Myocyte (in vitro differentiated cells): ENCODE measurements at regions not wholly inside any gene's neighbourhood (a gene's known extent, or its start where the extent isn't known, plus 50 kb on each side); places are given as distances from the start of the nearest gene placed in this dataset.

ENCODE experiments used
- DNase-seq: peaks from one replicate; pipeline ENCODE4 v3.0.0-alpha.2; 2012; ENCODE audit warnings: low read depth

DNA sequence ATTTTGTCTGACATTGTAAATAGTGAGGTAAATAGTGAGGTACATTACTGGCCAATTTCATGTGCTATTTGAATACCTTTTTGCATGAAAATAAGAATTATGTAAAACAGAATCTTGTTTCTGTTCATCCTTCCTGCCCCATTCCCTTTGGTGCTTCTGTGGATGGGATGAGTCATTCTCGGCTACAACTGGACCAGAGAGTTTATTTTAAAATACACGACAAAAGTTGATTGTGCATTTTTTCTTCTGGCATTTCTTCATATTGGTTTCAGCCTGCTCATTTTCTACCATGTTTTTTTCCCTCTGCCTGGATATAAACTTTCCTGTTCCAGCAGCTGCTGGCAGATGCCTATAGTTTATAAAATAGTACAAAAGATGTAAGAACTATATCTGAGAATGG is 107.5 kb downstream of the CYSLTR2 start:
- no peak for DNase-seq

DNA sequence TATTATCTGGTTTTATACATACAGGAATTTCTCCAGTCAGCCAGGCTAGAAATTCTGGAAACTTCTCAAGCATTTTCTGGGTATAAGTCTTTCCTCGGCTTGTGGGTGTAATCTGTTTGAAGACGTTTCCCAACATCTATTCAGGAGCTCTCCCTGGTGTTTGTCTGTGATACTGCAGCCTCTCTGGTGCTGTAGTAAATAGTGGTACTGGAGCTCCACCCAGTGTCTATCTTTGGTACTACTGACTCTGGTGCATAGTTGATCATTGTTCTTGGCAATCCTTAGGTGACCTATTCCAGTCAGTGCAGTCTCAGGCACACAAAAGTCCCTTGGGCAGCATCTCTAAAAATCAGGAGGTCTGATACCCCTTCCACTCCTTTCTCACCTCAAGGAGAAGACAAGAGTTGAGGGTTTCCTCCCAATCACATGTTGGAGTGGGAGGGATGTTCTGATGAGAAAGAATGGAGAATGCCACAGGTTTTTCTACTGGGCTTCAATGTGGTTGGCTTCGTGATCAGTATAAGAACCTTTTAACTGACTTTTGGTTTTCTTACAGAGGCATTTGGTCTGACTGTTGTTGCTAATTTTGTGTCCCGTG is 115.5 kb downstream of the CYSLTR2 start:
- DNase-seq, result peak; percentile 89

- no peak for DNase-seq
These were observed 116.6 kb downstream of the CYSLTR2 start for GRCh38 chr13:48770372-48770771.

GRCh38 chr13:48772908-48773307 is 119.2 kb downstream of the CYSLTR2 start:
- DNase-seq, result no peak

GRCh38 chr13:48773531-48774275 is 120.0 kb downstream of the CYSLTR2 start:
- DNase-seq, result no peak

- DNase-seq, result no peak
These were observed 121.6 kb downstream of the CYSLTR2 start for GRCh38 chr13:48775285-48775684.

GRCh38 chr13:48775804-48776203 is 122.1 kb downstream of the CYSLTR2 start:
- peak; percentile 97 for DNase-seq

DNA sequence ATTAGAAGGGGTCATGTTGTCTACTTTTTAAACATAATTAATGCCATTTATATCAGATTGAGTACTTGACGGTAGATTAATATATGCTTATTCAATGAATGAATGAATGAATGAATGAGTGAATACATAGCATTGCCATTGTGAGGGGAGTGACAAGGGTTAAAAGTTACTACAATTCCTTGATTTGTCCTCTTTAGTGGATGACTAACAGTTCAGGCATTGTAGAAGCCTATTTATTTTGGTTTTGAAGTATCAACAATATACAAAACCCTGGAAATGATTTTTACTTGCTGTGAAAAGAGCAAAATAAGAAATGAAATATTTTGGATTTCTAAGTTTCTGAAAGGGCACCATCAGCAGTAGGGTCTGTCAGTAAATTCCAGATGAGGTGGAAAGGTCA is 122.7 kb downstream of the CYSLTR2 start:
- no peak for DNase-seq

GRCh38 chr13:48778610-48779009 is 124.9 kb downstream of the CYSLTR2 start:
- DNase-seq, result no peak

DNA sequence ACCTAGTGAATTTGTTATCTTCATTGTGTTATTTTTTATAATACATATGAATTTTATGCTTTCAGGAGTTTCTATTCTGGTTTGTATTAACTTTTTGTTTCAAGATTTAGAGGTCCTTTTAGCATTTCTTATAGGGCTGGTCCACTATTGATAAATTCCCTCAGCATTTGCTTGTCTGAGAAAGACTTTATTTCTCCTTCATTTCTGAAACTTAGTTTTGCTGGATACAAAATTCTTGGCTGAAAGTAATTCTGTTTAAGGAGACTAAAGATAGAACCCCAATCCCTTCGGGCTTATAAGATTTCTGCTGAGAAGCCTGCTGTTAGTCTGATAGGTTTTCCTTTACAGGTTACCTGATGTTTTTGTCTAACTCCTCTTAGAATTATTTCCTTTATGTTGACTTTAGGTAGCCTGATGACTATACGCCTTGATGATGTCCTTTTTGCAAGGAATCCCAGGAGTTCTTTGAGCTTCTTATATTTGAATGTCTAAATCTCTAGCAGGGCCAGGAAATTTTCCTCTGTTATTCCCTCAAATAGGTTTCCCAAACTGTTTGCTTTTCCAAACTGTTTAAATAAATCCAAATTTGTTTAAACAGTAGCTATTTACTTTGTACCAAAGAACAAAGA is 127.1 kb downstream of the CYSLTR2 start:
- no peak for DNase-seq

- no peak for DNase-seq
These were observed 128.7 kb downstream of the CYSLTR2 start for GRCh38 chr13:48782429-48782840.

DNA sequence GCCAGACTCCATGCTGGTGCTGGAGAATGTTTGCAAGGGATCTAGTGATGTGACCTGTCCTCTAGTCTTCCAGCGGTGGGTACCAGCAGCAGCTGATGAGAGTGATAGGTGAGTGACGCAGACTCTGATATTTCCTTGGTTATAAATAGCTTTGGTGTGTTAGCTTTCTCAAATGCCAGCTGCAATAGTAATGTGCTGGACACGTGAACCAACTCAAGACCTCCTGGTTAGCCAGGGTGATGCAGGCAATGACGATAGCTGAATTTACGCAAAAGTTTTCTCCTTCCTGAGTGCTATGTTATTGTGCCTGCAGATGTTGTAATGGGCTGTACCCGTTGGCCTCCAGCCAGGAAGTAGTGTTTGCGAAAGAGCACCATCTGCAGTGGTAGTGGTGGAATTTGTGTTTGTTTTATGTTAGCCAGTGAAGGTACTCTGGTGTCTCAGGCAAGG is 129.5 kb downstream of the CYSLTR2 start:
- peak; percentile 86 for DNase-seq

DNA sequence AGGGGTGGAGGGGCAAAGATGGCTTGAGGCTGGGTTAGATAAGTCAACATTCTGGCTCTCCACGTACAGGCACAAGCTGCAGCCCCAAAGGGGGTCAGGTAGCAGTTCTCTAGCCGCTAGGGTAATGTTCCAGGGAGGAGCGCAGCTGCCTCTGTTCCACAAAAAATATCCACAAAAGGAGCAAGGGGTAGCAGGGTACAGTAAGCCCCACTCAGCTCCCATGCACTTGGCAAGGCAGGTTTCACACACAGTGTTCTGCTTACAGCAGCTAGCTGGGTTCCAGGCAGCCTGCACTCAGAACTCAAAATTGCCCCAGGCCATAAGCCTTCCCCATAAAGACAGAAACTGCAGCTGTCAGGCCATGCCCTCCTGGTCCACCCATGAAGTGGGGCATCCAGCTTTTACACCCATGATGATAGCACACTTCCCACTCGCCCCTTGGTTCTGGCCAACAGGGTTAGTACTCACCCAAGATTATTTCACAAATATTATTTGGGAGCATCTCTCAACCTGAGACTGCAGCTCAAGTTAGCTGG is 130.0 kb downstream of the CYSLTR2 start:
- no peak for DNase-seq

GRCh38 chr13:48784916-48785548 is 131.3 kb downstream of the CYSLTR2 start:
- DNase-seq, result peak; percentile 34

DNA sequence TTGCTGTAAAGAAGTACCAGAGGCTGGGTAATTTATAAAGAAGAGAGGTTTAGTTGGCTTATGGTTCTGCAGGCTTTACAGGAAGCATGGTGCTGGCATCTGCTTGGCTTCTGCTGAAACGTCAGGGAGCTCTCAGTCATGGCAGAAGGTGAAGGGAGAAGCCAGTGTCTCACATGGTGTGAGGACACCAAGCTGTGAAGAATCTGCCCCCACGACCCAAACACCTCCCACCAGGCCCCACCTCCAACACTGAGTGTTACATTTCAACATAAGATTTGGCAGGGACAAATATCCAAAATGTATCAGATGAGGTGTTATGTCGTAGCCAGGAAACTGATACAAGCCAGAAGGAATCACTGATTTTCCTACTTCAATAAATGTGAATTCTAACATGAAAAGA is 136.5 kb downstream of the CYSLTR2 start:
- no peak for DNase-seq

DNA sequence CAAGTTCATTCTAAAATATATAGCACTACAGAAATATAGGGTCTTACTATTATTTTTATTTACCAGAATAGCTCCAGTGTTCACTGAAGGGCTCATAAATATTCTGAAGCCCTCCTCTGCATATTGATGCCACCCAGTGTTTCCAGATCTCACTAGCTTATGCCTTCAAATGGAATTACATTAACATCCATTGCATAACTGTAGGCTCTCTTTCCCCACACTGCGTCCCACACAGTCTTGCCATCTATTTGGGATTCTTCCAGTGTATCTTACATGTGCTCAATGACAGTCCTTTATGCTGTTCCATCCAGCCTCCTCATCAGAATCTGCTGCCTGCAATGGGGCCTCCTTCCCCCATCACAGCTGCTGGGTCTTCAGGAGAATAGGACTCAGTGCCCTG is 137.2 kb downstream of the CYSLTR2 start:
- DNase-seq, result no peak

GRCh38 chr13:48797127-48797526 is 143.4 kb downstream of the CYSLTR2 start:
- no peak for DNase-seq

DNA sequence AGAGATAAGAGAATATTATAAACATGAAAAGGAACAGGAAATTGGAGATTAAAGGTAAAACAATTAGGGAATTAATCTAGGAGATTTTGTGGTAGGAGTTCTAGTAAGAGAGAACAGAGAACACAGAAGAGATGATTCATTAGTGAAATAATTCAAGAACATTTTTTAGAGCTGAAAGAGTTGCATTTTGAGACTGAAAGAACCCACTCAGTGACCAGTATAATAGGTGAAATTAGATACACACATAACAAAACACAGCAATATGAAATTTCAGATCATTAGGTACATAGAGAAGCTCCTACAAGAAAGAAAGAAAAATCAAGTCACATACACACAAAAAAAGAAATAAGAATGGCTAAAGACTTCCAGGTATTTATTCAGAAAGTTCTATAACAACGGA is 144.0 kb downstream of the CYSLTR2 start:
- no peak for DNase-seq

- DNase-seq, result no peak
These were observed 144.5 kb downstream of the CYSLTR2 start for GRCh38 chr13:48798180-48798579.

DNA sequence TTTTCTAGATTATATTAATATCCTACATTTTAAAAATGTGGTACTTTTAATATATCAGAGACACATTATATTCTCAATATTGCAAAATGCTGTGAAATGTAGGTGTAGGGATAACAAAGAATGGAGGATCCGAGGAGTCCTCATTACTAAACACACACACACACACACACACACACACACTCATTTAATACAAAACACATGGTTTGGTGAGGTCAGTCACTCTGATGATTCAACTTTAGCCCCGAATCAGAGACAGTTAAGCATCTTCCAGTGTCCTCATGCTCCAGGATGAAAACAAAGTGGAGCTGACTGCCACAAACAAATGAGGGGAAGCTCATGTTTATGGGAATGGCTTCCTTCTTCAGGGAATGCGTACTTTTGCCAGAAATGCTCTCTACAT is 147.5 kb downstream of the CYSLTR2 start:
- DNase-seq, result peak; percentile 44

DNA sequence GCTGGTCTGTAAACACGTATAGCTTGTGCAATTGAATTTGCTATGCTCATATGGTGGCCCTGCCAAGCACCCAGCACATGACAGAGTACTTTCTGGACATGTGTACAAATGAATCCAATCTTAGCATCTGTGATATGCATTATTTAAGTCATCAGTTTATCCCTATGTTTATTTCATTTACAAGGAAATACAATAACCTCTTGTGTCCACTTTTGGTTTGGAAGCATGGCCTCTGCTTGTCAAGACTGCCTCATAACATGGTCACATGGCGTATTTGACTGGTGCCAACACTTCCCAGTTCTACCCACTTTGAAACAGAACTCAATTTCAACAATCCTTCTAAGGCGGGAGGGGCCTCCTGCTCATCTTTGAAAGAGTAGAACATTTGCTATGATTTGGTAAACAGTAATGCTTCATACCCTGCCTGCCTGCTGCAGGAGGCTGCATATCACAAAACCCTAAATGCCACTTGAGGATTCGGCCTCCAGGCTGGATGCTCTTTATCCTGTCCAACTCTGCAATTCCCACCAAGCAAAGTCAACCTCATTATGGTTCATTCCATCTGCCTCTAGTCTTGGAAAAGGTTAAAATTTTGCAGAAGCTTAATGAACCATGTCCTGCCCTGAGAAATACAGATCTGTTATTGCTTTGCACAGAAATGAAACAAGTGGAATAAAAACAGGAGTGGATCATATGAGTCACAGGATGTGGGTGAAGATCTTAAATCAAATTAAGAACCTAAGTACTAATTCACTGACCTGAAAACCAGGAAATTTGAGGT is 151.3 kb downstream of the CYSLTR2 start:
- no peak for DNase-seq
